HEK293 (cell line): ENCODE measurements at regions not wholly inside any gene's neighbourhood (a gene's known extent, or its start where the extent isn't known, plus 50 kb on each side); places are given as distances from the start of the nearest gene placed in this dataset.

ENCODE experiments used
- CTCF ChIA-PET: fragments of 350-600 bp; formaldehyde crosslinking; extraction: SDS; loops from one replicate; lab custom pipeline; 2021; ENCODE audit warnings: antibody characterized with exemption; lab: Yijun Ruan, JAX
- POLR2A ChIA-PET: fragments of 300-600 bp; formaldehyde crosslinking; extraction: SDS; loops from one replicate; lab custom pipeline; 2020; ENCODE audit warnings: antibody characterized with exemption, inconsistent platforms; lab: Yijun Ruan, JAX
- H3K27ac ChIP-seq: fragments of 200-500 bp; sonication (Bioruptor generic); 2 replicates; pipeline ENCODE4 v1.5.1; 2014; ENCODE audit warnings: low read depth, low read length, control low read depth, inconsistent platforms; ENCODE audit errors: extremely low read depth
- H3K36me3 ChIP-seq, 2 experiments: fragments of 200-500 bp in 1 of 2; sonication (Bioruptor generic) in 1 of 2; 1 replicate in 1 of 2; 2 replicates in 1 of 2; pipeline ENCODE4 v1.5.1; 2014 to 2017; ENCODE audit warnings: inconsistent platforms in 2 of 2, low read length in 2 of 2; ENCODE audit not compliant: control insufficient read depth in 2 of 2, insufficient read depth in 1 of 2
- H3K4me1 ChIP-seq: fragments of 200-500 bp; sonication (Bioruptor generic); 2 replicates; pipeline ENCODE4 v1.5.1; 2014; ENCODE audit warnings: mild to moderate bottlenecking, low read length, inconsistent platforms; ENCODE audit not compliant: control insufficient read depth, insufficient read depth
- H3K4me3 ChIP-seq: 2 replicates; pipeline ENCODE4 v1.5.1; 2011; ENCODE audit warnings: low read depth, mild to moderate bottlenecking, control low read depth, low read length, moderate library complexity
- H3K9me3 ChIP-seq: fragments of 200-500 bp; sonication (Bioruptor generic); 2 replicates; pipeline ENCODE4 v1.5.1; 2014; ENCODE audit warnings: low read depth, low read length, inconsistent platforms; ENCODE audit not compliant: control insufficient read depth, insufficient read depth
- EGR2 ChIP-seq: fragments of 450-650 bp; formaldehyde crosslinking; IDR thresholded peaks from 2 replicates; pipeline ENCODE4 v1.5.1; 2016; ENCODE audit warnings: low read depth, missing biosample characterization, missing genetic modification characterization
- FEZF1 ChIP-seq: fragments of 450-650 bp; formaldehyde crosslinking; IDR thresholded peaks from 2 replicates; pipeline ENCODE4 v1.5.1; 2016; ENCODE audit warnings: missing biosample characterization, missing genetic modification characterization
- GLIS2 ChIP-seq: fragments of 450-650 bp; formaldehyde crosslinking; IDR thresholded peaks from 2 replicates; pipeline ENCODE4 v1.5.1; 2016; ENCODE audit warnings: missing biosample characterization, missing genetic modification characterization
- RBAK ChIP-seq: fragments of 450-650 bp; formaldehyde crosslinking; IDR thresholded peaks from 2 replicates; pipeline ENCODE4 v1.5.1; 2016; ENCODE audit warnings: missing biosample characterization, missing genetic modification characterization
- YY2 ChIP-seq: fragments of 450-650 bp; formaldehyde crosslinking; IDR thresholded peaks from 2 replicates; pipeline ENCODE4 v1.5.1; 2016; ENCODE audit warnings: missing biosample characterization, missing genetic modification characterization
- ZBTB7A ChIP-seq: fragments of 450-650 bp; formaldehyde crosslinking; IDR thresholded peaks from 2 replicates; pipeline ENCODE4 v1.5.1; 2016; ENCODE audit warnings: low read depth, missing biosample characterization, missing genetic modification characterization
- ZNF223 ChIP-seq: fragments of 450-650 bp; formaldehyde crosslinking; IDR thresholded peaks from 2 replicates; pipeline ENCODE4 v1.5.1; 2016; ENCODE audit warnings: missing biosample characterization, missing genetic modification characterization
- ZNF311 ChIP-seq: fragments of 450-650 bp; formaldehyde crosslinking; IDR thresholded peaks from 2 replicates; pipeline ENCODE4 v1.5.1; 2017; ENCODE audit warnings: missing biosample characterization, missing genetic modification characterization, borderline replicate concordance
- ZNF324 ChIP-seq: fragments of 450-650 bp; formaldehyde crosslinking; IDR thresholded peaks from 2 replicates; pipeline ENCODE4 v1.5.1; 2016; ENCODE audit warnings: missing biosample characterization, missing genetic modification characterization
- ZNF335 ChIP-seq: fragments of 450-650 bp; formaldehyde crosslinking; conservative IDR thresholded peaks from 2 replicates; pipeline ENCODE4 v1.5.1; 2016; ENCODE audit warnings: missing biosample characterization, missing genetic modification characterization
- ZNF423 ChIP-seq: fragments of 450-650 bp; formaldehyde crosslinking; IDR thresholded peaks from 2 replicates; pipeline ENCODE4 v1.5.1; 2016; ENCODE audit warnings: missing biosample characterization, missing genetic modification characterization
- ZNF501 ChIP-seq: fragments of 450-650 bp; formaldehyde crosslinking; IDR thresholded peaks from 2 replicates; pipeline ENCODE4 v1.5.1; 2016; ENCODE audit warnings: missing biosample characterization, missing genetic modification characterization
- ZNF585B ChIP-seq: fragments of 450-650 bp; formaldehyde crosslinking; IDR thresholded peaks from 2 replicates; pipeline ENCODE4 v1.5.1; 2016; ENCODE audit warnings: missing biosample characterization, missing genetic modification characterization
- ZNF621 ChIP-seq: fragments of 450-650 bp; formaldehyde crosslinking; IDR thresholded peaks from 2 replicates; pipeline ENCODE4 v1.5.1; 2017; ENCODE audit warnings: missing biosample characterization, missing genetic modification characterization
- ZNF777 ChIP-seq: fragments of 450-650 bp; formaldehyde crosslinking; IDR thresholded peaks from 2 replicates; pipeline ENCODE4 v1.5.1; 2017; ENCODE audit warnings: missing biosample characterization, missing genetic modification characterization, borderline replicate concordance
- TF ChIP-seq, protein P1 (sequence below): IDR thresholded peaks from 2 replicates; pipeline ENCODE4 v1.6.1; 2011; ENCODE audit warnings: mild to moderate bottlenecking, low read depth, low read length, borderline replicate concordance
- TF ChIP-seq, protein P2 (sequence below): fragments of 450-650 bp; formaldehyde crosslinking; IDR thresholded peaks from 2 replicates; pipeline ENCODE4 v1.5.1; 2016; ENCODE audit warnings: missing biosample characterization, missing genetic modification characterization
- TF ChIP-seq, protein P3 (sequence below): fragments of 450-650 bp; formaldehyde crosslinking; IDR thresholded peaks from 2 replicates; pipeline ENCODE4 v1.5.1; 2016; ENCODE audit warnings: missing biosample characterization, missing genetic modification characterization, low read depth
- TF ChIP-seq, protein P4 (sequence below): fragments of 450-650 bp; IDR thresholded peaks from 2 replicates; pipeline ENCODE4 v1.5.1; 2018; ENCODE audit warnings: missing biosample characterization, missing genetic modification characterization
- TF ChIP-seq, protein P5 (sequence below): fragments of 450-650 bp; formaldehyde crosslinking; IDR thresholded peaks from 2 replicates; pipeline ENCODE4 v1.5.1; 2017; ENCODE audit warnings: missing biosample characterization, missing genetic modification characterization
- TF ChIP-seq, protein P6 (sequence below): fragments of 450-650 bp; formaldehyde crosslinking; IDR thresholded peaks from 2 replicates; pipeline ENCODE4 v1.5.1; 2016; ENCODE audit warnings: missing biosample characterization, missing genetic modification characterization

DNA sequence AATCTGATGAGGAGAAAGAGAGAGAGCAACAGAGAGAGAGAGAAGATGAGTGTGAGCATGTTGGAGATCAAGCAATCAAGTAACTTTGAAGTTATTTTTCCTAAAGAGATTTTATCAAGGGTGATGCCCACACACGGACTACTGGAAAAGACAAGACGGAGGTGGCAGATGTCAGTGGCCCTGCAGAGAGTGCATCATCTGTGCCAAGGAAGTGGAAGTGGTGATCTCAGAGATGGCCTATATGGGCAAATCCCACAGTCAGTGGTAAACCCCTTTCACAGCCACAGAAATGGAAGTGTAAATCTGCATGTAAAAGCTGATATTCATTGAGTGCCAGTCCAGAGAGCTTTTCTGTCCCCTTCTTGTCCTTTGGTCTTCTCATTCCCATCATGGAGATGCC, 577.2 kb upstream of the AADAT start:
- CTCF ChIA-PET, result no interaction called here
- H3K9me3 ChIP-seq, result no peaks in the 10 kb centered on the region
- POLR2A ChIA-PET, result no interaction called here
- no peaks in the 10 kb centered on the region for H3K36me3 ChIP-seq
- no peak overlapping the region for H3K27ac ChIP-seq
- TF ChIP-seq, protein P1, sequence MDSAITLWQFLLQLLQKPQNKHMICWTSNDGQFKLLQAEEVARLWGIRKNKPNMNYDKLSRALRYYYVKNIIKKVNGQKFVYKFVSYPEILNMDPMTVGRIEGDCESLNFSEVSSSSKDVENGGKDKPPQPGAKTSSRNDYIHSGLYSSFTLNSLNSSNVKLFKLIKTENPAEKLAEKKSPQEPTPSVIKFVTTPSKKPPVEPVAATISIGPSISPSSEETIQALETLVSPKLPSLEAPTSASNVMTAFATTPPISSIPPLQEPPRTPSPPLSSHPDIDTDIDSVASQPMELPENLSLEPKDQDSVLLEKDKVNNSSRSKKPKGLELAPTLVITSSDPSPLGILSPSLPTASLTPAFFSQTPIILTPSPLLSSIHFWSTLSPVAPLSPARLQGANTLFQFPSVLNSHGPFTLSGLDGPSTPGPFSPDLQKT, result no peak
- TF ChIP-seq FEZF1 (tag by site-specific recombination) (no peak), RBAK (tag by site-specific recombination) (no peak), EGR2 (tag by site-specific recombination) (no peak)
- TF ChIP-seq, protein P2, sequence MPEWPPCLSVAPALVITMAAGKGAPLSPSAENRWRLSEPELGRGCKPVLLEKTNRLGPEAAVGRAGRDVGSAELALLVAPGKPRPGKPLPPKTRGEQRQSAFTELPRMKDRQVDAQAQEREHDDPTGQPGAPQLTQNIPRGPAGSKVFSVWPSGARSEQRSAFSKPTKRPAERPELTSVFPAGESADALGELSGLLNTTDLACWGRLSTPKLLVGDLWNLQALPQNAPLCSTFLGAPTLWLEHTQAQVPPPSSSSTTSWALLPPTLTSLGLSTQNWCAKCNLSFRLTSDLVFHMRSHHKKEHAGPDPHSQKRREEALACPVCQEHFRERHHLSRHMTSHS, result no peak
- no peaks in the 10 kb centered on the region for H3K4me1 ChIP-seq
- H3K4me3 ChIP-seq, result no peak overlapping the region

DNA sequence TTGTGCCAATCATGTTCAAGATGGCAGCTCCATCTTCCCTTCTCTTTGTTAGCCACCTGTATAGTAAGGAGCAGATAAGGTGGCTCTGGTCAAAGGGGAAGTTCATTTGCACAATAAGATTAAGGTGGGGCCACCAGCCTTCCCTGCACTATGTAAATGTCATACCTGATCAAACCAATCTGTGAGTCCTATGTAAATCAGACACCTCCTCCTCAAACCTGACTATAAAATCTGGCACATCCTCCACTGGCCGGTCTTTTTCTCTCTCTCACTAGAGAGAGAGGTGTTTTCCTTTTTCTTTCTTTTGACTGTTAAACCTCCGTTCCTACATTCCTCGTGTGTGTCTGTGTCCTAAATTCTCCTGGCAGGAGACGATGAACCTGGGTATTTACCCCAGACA, 572.5 kb upstream of the AADAT start:
- CTCF ChIA-PET, result no interaction called here
- POLR2A ChIA-PET, result no interaction called here
- H3K4me3 ChIP-seq, result no peak overlapping the region
- TF ChIP-seq YY2 (tag by site-specific recombination) (no peak), ZNF335 (no peak), ZNF324 (tag by site-specific recombination) (no peak), ZNF223 (tag by site-specific recombination) (no peak), ZNF501 (tag by site-specific recombination) (no peak), ZNF585B (tag by site-specific recombination) (no peak), ZNF777 (no peak), ZNF311 (tag by site-specific recombination) (no peak), ZBTB7A (tag by site-specific recombination) (no peak), ZNF621 (no peak), GLIS2 (tag by site-specific recombination) (no peak), ZNF423 (no peak)
- TF ChIP-seq, protein P3, sequence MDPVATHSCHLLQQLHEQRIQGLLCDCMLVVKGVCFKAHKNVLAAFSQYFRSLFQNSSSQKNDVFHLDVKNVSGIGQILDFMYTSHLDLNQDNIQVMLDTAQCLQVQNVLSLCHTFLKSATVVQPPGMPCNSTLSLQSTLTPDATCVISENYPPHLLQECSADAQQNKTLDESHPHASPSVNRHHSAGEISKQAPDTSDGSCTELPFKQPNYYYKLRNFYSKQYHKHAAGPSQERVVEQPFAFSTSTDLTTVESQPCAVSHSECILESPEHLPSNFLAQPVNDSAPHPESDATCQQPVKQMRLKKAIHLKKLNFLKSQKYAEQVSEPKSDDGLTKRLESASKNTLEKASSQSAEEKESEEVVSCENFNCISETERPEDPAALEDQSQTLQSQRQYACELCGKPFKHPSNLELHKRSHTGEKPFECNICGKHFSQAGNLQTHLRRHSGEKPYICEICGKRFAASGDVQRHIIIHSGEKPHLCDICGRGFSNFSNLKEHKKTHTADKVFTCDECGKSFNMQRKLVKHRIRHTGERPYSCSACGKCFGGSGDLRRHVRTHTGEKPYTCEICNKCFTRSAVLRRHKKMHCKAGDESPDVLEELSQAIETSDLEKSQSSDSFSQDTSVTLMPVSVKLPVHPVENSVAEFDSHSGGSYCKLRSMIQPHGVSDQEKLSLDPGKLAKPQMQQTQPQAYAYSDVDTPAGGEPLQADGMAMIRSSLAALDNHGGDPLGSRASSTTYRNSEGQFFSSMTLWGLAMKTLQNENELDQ, result no peak
- TF ChIP-seq, protein P4, sequence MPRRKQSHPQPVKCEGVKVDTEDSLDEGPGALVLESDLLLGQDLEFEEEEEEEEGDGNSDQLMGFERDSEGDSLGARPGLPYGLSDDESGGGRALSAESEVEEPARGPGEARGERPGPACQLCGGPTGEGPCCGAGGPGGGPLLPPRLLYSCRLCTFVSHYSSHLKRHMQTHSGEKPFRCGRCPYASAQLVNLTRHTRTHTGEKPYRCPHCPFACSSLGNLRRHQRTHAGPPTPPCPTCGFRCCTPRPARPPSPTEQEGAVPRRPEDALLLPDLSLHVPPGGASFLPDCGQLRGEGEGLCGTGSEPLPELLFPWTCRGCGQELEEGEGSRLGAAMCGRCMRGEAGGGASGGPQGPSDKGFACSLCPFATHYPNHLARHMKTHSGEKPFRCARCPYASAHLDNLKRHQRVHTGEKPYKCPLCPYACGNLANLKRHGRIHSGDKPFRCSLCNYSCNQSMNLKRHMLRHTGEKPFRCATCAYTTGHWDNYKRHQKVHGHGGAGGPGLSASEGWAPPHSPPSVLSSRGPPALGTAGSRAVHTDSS (tag by site-specific recombination), result no peak
- TF ChIP-seq, protein P5, sequence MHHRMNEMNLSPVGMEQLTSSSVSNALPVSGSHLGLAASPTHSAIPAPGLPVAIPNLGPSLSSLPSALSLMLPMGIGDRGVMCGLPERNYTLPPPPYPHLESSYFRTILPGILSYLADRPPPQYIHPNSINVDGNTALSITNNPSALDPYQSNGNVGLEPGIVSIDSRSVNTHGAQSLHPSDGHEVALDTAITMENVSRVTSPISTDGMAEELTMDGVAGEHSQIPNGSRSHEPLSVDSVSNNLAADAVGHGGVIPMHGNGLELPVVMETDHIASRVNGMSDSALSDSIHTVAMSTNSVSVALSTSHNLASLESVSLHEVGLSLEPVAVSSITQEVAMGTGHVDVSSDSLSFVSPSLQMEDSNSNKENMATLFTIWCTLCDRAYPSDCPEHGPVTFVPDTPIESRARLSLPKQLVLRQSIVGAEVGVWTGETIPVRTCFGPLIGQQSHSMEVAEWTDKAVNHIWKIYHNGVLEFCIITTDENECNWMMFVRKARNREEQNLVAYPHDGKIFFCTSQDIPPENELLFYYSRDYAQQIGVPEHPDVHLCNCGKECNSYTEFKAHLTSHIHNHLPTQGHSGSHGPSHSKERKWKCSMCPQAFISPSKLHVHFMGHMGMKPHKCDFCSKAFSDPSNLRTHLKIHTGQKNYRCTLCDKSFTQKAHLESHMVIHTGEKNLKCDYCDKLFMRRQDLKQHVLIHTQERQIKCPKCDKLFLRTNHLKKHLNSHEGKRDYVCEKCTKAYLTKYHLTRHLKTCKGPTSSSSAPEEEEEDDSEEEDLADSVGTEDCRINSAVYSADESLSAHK (tag by site-specific recombination), result no peak
- TF ChIP-seq, protein P6, sequence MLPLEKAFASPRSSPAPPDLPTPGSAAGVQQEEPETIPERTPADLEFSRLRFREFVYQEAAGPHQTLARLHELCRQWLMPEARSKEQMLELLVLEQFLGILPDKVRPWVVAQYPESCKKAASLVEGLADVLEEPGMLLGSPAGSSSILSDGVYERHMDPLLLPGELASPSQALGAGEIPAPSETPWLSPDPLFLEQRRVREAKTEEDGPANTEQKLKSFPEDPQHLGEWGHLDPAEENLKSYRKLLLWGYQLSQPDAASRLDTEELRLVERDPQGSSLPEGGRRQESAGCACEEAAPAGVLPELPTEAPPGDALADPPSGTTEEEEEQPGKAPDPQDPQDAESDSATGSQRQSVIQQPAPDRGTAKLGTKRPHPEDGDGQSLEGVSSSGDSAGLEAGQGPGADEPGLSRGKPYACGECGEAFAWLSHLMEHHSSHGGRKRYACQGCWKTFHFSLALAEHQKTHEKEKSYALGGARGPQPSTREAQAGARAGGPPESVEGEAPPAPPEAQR, result no peak
- H3K9me3 ChIP-seq, result no peaks in the 10 kb centered on the region
- H3K27ac ChIP-seq, result no peak overlapping the region
- H3K4me1 ChIP-seq, result no peaks in the 10 kb centered on the region
- no peaks in the 10 kb centered on the region for H3K36me3 ChIP-seq
